B cell (primary cell): ENCODE measurements at regions not wholly inside any gene's neighbourhood (a gene's known extent, or its start where the extent isn't known, plus 50 kb on each side); places are given as distances from the start of the nearest gene placed in this dataset.

Source experiments
- CTCF ChIP-seq: fragments of 200-600 bp; IDR thresholded peaks from one replicate; pipeline ENCODE4 v1.8.0; 2022; ENCODE audit warnings: antibody characterized with exemption, mild to moderate bottlenecking
- EZH2 ChIP-seq: IDR thresholded peaks from 2 replicates; pipeline ENCODE4 v1.6.1; 2012; ENCODE audit warnings: borderline replicate concordance, low read depth, mild to moderate bottlenecking, moderate library complexity, low read length; ENCODE audit not compliant: insufficient read depth, poor library complexity, severe bottlenecking

- no peak for TF ChIP-seq CTCF
- no peak for TF ChIP-seq EZH2
Observed at GRCh38 chr21:38577887-38578286, 79.6 kb upstream of the ERG start.
